ENCODE measurements at regions not wholly inside any gene's neighbourhood (a gene's known extent, or its start where the extent isn't known, plus 50 kb on each side); places are given as distances from the start of the nearest gene placed in this dataset.

DNA sequence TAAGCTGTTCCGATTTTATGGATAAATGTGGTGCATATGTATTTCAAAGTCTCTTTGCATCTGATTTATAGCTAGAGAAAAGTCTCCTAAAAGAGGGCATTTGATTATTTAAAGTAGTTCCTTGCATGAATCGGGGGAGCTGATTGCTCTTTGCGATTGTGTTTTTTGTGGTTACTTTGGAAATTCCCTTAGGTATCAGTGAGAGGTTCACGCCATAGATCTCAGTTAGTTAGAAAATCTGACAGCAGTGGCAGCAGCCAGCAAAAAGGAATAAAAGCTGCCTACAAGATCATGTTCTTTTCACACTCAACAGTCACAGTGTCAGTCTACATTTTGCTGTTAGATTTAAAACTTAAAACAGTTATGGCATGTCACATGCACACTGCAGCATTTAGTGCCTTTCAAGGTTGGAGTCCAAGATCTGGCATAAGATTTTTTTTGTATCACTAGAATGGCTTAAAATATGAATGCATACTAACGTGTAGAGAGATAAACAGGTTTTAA is 436.5 kb upstream of the PCDH20 start:
- no TSS peak for BruUV-seq (replicated peaks)
- no peaks in the 10 kb centered on the region for H4K20me1 ChIP-seq (replicated peaks; ENCODE audit: control insufficient read depth, extremely low read depth, insufficient read depth, low read length)

More for the DNA sequence above, 436.5 kb upstream of the PCDH20 start:
- TF ChIP-seq GATA2 (IDR thresholded peaks at IDR 0.05; ENCODE audit: insufficient read depth, insufficient read length, low read depth, low read length) (no peak), MAX (IDR thresholded peaks at IDR 0.05; ENCODE audit: insufficient read depth, insufficient read length) (no peak), POLR2A (IDR thresholded peaks at IDR 0.05; ENCODE audit: low read depth, low read length) (no peak), JUN (IDR thresholded peaks at IDR 0.05; ENCODE audit: borderline replicate concordance, insufficient read depth, insufficient read length, low read depth) (no peak), MYC (IDR thresholded peaks at IDR 0.05; ENCODE audit: low read depth, low read length) (no peak), POLR2AphosphoS5 (IDR thresholded peaks at IDR 0.05; ENCODE audit: insufficient read depth, low read depth, low read length) (no peak), FOS (IDR thresholded peaks at IDR 0.05; ENCODE audit: borderline replicate concordance, insufficient read depth, low read length) (no peak), EZH2 (IDR thresholded peaks at IDR 0.05; ENCODE audit: borderline replicate concordance, low read depth, low read length, severe bottlenecking) (no peak)
- TF ChIP-seq, protein P1, sequence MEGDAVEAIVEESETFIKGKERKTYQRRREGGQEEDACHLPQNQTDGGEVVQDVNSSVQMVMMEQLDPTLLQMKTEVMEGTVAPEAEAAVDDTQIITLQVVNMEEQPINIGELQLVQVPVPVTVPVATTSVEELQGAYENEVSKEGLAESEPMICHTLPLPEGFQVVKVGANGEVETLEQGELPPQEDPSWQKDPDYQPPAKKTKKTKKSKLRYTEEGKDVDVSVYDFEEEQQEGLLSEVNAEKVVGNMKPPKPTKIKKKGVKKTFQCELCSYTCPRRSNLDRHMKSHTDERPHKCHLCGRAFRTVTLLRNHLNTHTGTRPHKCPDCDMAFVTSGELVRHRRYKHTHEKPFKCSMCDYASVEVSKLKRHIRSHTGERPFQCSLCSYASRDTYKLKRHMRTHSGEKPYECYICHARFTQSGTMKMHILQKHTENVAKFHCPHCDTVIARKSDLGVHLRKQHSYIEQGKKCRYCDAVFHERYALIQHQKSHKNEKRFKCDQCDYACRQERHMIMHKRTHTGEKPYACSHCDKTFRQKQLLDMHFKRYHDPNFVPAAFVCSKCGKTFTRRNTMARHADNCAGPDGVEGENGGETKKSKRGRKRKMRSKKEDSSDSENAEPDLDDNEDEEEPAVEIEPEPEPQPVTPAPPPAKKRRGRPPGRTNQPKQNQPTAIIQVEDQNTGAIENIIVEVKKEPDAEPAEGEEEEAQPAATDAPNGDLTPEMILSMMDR (IDR thresholded peaks at IDR 0.05; ENCODE audit: extremely low read depth in 1 of 2, insufficient read depth in 1 of 2, low read depth in 1 of 2, low read length in 2 of 2): no peak
- Histone ChIP-seq H3K9ac (replicated peaks; ENCODE audit: extremely low read depth, insufficient read depth, low read length) (no peak overlapping the region), H3K4me3 (replicated peaks in 1 of 3; ENCODE audit: insufficient read depth in 1 of 3, low read depth in 1 of 3, low read length in 3 of 3) (no peak overlapping the region), H3K27ac (ENCODE audit: insufficient read depth, low read depth, low read length) (no peak overlapping the region), H3K36me3 (ENCODE audit: control insufficient read depth in 2 of 2, extremely low read depth in 1 of 2, insufficient read depth in 2 of 2, low read length in 2 of 2) (no peaks in the 10 kb centered on the region), H3K79me2 (ENCODE audit: control insufficient read depth, insufficient read depth, low read length) (no peaks in the 10 kb centered on the region), H3K9me1 (replicated peaks; ENCODE audit: control insufficient read depth, extremely low read depth, insufficient read depth, low read length) (no peaks in the 10 kb centered on the region), H3K4me1 (ENCODE audit: control insufficient read depth, extremely low read depth, insufficient read depth, low read length) (no peaks in the 10 kb centered on the region), H2AFZ (ENCODE audit: low read depth, low read length) (no peak overlapping the region), H3K9me3 (replicated peaks; ENCODE audit: control insufficient read depth, insufficient read depth, low read length) (no peaks in the 10 kb centered on the region), H3K27me3 (ENCODE audit: control insufficient read depth in 2 of 2, insufficient read depth in 2 of 2, low read length in 2 of 2) (no peaks in the 10 kb centered on the region), H3K4me2 (ENCODE audit: insufficient read depth, low read length) (no peak overlapping the region)
- FAIRE-seq (no peak), DNase-seq (ENCODE audit: low read depth, low spot score) (no peak)
- dilution Hi-C loops (cut with MboI; ENCODE audit: extremely low pct_ligation_motif_present, low sequenced_read_pairs) (no loop called here), intact Hi-C loops (cut with micrococcal nuclease) (no loop called here)
- POLR2A ChIA-PET: no interaction called here
- CTCF ChIA-PET: interaction anchor here (0.6 kb wide), 1 partner anchor 12 kb away, joined by 3 read pairs; no protein-coding TSS in a partner anchor

Measured in endothelial cell of umbilical vein (primary cell).